ENCODE measurements at regions not wholly inside any gene's neighbourhood (a gene's known extent, or its start where the extent isn't known, plus 50 kb on each side); places are given as distances from the start of the nearest gene placed in this dataset.

GRCh38 chr6:41426888-41427641, 91.7 kb downstream of the NCR2 start:
- Histone ChIP-seq H3K4me3 (peak overlapping the region; percentile 46 to 56), H3K36me3 (no peaks in the 10 kb centered on the region), H3K27ac (peak overlapping the region; percentile 72 to 88), H3K9me3 (no peaks in the 10 kb centered on the region), H3K4me1 (peaks cover 0 to 34% of the 10 kb centered on the region in 2 donors), H3K27me3 (no peaks in the 10 kb centered on the region)
- DNase-seq (ENCODE audit: low spot score), result no peak
- no peak for TF ChIP-seq CTCF (IDR thresholded peaks at IDR 0.05)

- Histone ChIP-seq H3K27me3 (no peaks in the 10 kb centered on the region), H3K36me3 (no peaks in the 10 kb centered on the region)
Measured at GRCh38 chr6:41427642-41428335, 92.4 kb downstream of the NCR2 start.

DNA sequence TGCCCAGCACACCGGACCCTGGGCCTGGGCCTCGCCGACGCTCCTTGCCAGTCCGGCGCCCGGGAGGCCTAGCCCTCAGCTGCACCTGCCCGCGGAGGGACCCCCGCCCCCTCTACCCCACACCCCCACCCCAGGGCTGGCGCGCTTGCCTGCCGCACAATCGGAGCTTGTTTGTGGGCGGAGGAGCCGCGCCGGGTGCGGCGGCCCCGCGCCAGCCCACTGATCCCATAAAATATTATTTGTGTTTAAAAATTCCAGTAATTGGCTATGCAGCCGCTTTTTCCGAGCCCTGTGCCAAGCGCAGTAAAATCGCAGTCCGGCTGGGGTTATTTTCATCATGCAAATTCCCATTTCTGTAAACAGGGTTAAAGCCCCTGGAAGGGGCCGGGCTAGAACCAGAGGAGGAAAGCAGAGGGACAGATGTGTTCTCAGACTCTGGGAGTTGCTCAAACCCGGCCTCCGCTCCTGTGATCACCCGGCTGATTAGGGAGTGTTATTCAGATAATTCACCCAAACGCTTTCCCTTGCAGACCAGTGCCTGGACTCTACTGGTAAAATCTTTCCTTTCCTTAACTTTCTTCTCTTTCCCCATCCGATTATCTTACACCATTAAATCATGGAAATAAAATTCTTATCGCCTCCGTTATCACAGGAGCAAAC, 93.1 kb downstream of the NCR2 start:
- H3K9me3 ChIP-seq, result no peaks in the 10 kb centered on the region
- H3K4me1 ChIP-seq, result peaks cover 0 to 34% of the 10 kb centered on the region in 2 donors
- TF ChIP-seq CTCF (IDR thresholded peaks at IDR 0.05), result no peak
- H3K36me3 ChIP-seq, result no peaks in the 10 kb centered on the region
- peak overlapping the region; percentile 72 to 88 for H3K27ac ChIP-seq
- no peak for DNase-seq (ENCODE audit: low spot score)
- H3K27me3 ChIP-seq, result no peaks in the 10 kb centered on the region
- peak overlapping the region; percentile 46 to 56 for H3K4me3 ChIP-seq

More at GRCh38 chr6:41427642-41428335, 92.4 kb downstream of the NCR2 start:
- peaks cover 0 to 34% of the 10 kb centered on the region in 2 donors for H3K4me1 ChIP-seq
- no peak for DNase-seq (ENCODE audit: low spot score)
- H3K4me3 ChIP-seq, result peak overlapping the region; percentile 46 to 56
- peak; percentile 25 to 44 for TF ChIP-seq CTCF (IDR thresholded peaks at IDR 0.05)
- H3K9me3 ChIP-seq, result no peaks in the 10 kb centered on the region
- H3K27ac ChIP-seq, result peak overlapping the region; percentile 72 to 88

- H3K4me3 ChIP-seq, result peak overlapping the region in 1 of 2 donors; percentile 56
- no peak for TF ChIP-seq CTCF (IDR thresholded peaks at IDR 0.05)
- H3K4me1 ChIP-seq, result peaks cover 0 to 34% of the 10 kb centered on the region in 2 donors
- no peaks in the 10 kb centered on the region for H3K36me3 ChIP-seq
- no peaks in the 10 kb centered on the region for H3K9me3 ChIP-seq
- no peaks in the 10 kb centered on the region for H3K27me3 ChIP-seq
- DNase-seq (ENCODE audit: low spot score), result peak; percentile 79
- H3K27ac ChIP-seq, result peak overlapping the region; percentile 72 to 88
Measured at GRCh38 chr6:41428996-41429421, 93.6 kb downstream of the NCR2 start.

GRCh38 chr6:41429506-41430504, 94.4 kb downstream of the NCR2 start:
- Histone ChIP-seq H3K4me1 (peaks cover 0 to 34% of the 10 kb centered on the region in 2 donors), H3K36me3 (no peaks in the 10 kb centered on the region), H3K9me3 (no peaks in the 10 kb centered on the region), H3K4me3 (no peak overlapping the region), H3K27me3 (no peaks in the 10 kb centered on the region), H3K27ac (peak overlapping the region; percentile 72 to 88)
- TF ChIP-seq CTCF (IDR thresholded peaks at IDR 0.05), result no peak
- no peak for DNase-seq (ENCODE audit: low spot score)

All from right atrium auricular region (tissue), 2 donors.